ENCODE measurements at regions not wholly inside any gene's neighbourhood (a gene's known extent, or its start where the extent isn't known, plus 50 kb on each side); places are given as distances from the start of the nearest gene placed in this dataset.

- no peak for DNase-seq
- in situ Hi-C loops (cut with MboI; ENCODE audit: low pct_unique_long_range_greater_than_20kb, low sequenced_read_pairs) = no loop called here
Observed at GRCh38 chr2:203585516-203585915, 50.4 kb upstream of the RAPH1 start.

GRCh38 chr2:203586206-203586605 lies 51.1 kb upstream of the RAPH1 start:
- no peak for DNase-seq

GRCh38 chr2:203586696-203587095 lies 51.6 kb upstream of the RAPH1 start:
- no peak for DNase-seq
- in situ Hi-C loops (cut with MboI; ENCODE audit: low pct_unique_long_range_greater_than_20kb, low sequenced_read_pairs) = no loop called here

More at GRCh38 chr2:203586206-203586605, 51.1 kb upstream of the RAPH1 start:
- in situ Hi-C loops (cut with MboI; ENCODE audit: low pct_unique_long_range_greater_than_20kb, low sequenced_read_pairs) = no loop called here

- in situ Hi-C loops (cut with MboI; ENCODE audit: low pct_unique_long_range_greater_than_20kb, low sequenced_read_pairs) = no loop called here
- no peak for DNase-seq
Observed at GRCh38 chr2:203590496-203590895, 55.4 kb upstream of the RAPH1 start.

GRCh38 chr2:203591642-203592041 lies 56.5 kb upstream of the RAPH1 start:
- peak; percentile 68 for DNase-seq
- in situ Hi-C loops (cut with MboI; ENCODE audit: low pct_unique_long_range_greater_than_20kb, low sequenced_read_pairs) = no loop called here

GRCh38 chr2:203592470-203592869 lies 57.4 kb upstream of the RAPH1 start:
- in situ Hi-C loops (cut with MboI; ENCODE audit: low pct_unique_long_range_greater_than_20kb, low sequenced_read_pairs) = no loop called here
- no peak for DNase-seq

GRCh38 chr2:203594541-203594940 lies 59.4 kb upstream of the RAPH1 start:
- in situ Hi-C loops (cut with MboI; ENCODE audit: low pct_unique_long_range_greater_than_20kb, low sequenced_read_pairs) = no loop called here
- DNase-seq = no peak

- no peak for DNase-seq
- in situ Hi-C loops (cut with MboI; ENCODE audit: low pct_unique_long_range_greater_than_20kb, low sequenced_read_pairs) = no loop called here
Observed at GRCh38 chr2:203596183-203596582, 61.1 kb upstream of the RAPH1 start.

GRCh38 chr2:203599509-203599908 lies 64.4 kb upstream of the RAPH1 start:
- DNase-seq = no peak
- in situ Hi-C loops (cut with MboI; ENCODE audit: low pct_unique_long_range_greater_than_20kb, low sequenced_read_pairs) = no loop called here

- no peak for DNase-seq
- in situ Hi-C loops (cut with MboI; ENCODE audit: low pct_unique_long_range_greater_than_20kb, low sequenced_read_pairs) = no loop called here
Observed at GRCh38 chr2:203600286-203600685, 65.2 kb upstream of the RAPH1 start.

- in situ Hi-C loops (cut with MboI; ENCODE audit: low pct_unique_long_range_greater_than_20kb, low sequenced_read_pairs) = no loop called here
- DNase-seq = no peak
Observed at GRCh38 chr2:203603456-203604389, 68.6 kb upstream of the RAPH1 start.

GRCh38 chr2:203605302-203605701 lies 70.2 kb upstream of the RAPH1 start:
- in situ Hi-C loops (cut with MboI; ENCODE audit: low pct_unique_long_range_greater_than_20kb, low sequenced_read_pairs) = no loop called here
- no peak for DNase-seq

GRCh38 chr2:203606051-203606450 lies 71.0 kb upstream of the RAPH1 start:
- in situ Hi-C loops (cut with MboI; ENCODE audit: low pct_unique_long_range_greater_than_20kb, low sequenced_read_pairs) = no loop called here
- DNase-seq = no peak

GRCh38 chr2:203610558-203610957 lies 75.5 kb upstream of the RAPH1 start:
- in situ Hi-C loops (cut with MboI; ENCODE audit: low pct_unique_long_range_greater_than_20kb, low sequenced_read_pairs) = no loop called here
- DNase-seq = no peak

GRCh38 chr2:203612246-203612645 lies 77.1 kb upstream of the RAPH1 start:
- no peak for DNase-seq
- in situ Hi-C loops (cut with MboI; ENCODE audit: low pct_unique_long_range_greater_than_20kb, low sequenced_read_pairs) = no loop called here

GRCh38 chr2:203619267-203619878 lies 84.3 kb upstream of the RAPH1 start:
- in situ Hi-C loops (cut with MboI; ENCODE audit: low pct_unique_long_range_greater_than_20kb, low sequenced_read_pairs) = no loop called here

GRCh38 chr2:203621981-203622515 lies 84.4 kb upstream of the CD28 start:
- in situ Hi-C loops (cut with MboI; ENCODE audit: low pct_unique_long_range_greater_than_20kb, low sequenced_read_pairs) = no loop called here
- DNase-seq = no peak

More at GRCh38 chr2:203619267-203619878, 84.3 kb upstream of the RAPH1 start:
- DNase-seq = no peak

- in situ Hi-C loops (cut with MboI; ENCODE audit: low pct_unique_long_range_greater_than_20kb, low sequenced_read_pairs) = no loop called here
- DNase-seq = no peak
Observed at GRCh38 chr2:203623096-203623495, 83.3 kb upstream of the CD28 start.

- DNase-seq = no peak
- in situ Hi-C loops (cut with MboI; ENCODE audit: low pct_unique_long_range_greater_than_20kb, low sequenced_read_pairs) = no loop called here
Observed at GRCh38 chr2:203623661-203624060, 82.8 kb upstream of the CD28 start.

GRCh38 chr2:203625701-203626100 lies 80.7 kb upstream of the CD28 start:
- no peak for DNase-seq
- in situ Hi-C loops (cut with MboI; ENCODE audit: low pct_unique_long_range_greater_than_20kb, low sequenced_read_pairs) = no loop called here

All from KBM-7 (cell line).